ENCODE measurements at regions not wholly inside any gene's neighbourhood (a gene's known extent, or its start where the extent isn't known, plus 50 kb on each side); places are given as distances from the start of the nearest gene placed in this dataset.
"Not testable (repeated sequence)": the region's sequence is repeated elsewhere in the genome, so short reads cannot be mapped to it uniquely, and the experiment has no call there.

DNA sequence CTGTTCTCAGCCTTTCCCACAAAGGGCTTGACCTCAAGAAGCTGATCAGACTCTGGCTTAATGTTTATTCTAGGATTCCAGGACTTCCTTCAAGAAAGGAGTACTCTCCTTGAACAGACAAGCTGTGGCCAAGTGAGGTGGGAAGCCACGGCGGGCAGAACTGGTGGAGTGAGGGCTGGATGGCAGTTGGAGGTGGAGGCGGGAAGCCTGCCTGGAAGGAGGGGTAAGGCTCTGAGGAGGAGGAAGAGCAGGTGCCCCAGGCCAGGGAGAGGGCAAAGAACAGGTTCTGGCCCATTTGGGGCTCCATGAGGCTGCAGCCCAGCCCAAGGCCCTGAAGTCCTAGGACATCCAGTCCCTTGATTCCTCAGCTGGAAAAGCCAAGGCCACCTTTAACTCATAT, 143.9 kb downstream of the CYP26B1 start:
- no peak for DNase-seq

DNA sequence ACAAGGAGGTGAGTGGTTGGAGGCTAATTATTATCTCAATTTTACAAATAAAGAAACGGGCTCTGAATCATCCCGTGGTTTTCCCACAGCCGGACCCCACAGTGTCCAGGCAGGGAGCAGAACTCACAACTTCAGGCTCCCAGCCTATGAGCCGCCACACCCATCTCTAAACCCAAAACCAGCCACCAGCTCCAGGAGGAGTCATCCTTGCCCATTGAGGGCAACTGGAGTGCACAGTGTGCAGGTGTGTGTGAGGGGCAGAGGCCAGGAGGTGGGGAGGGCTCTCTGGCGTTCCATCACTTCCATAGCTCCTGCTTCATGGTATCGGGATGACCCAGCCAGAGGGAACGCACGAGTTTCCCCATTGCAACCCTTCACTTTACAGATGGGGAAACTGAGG, 144.5 kb downstream of the CYP26B1 start:
- no peak for DNase-seq

DNA sequence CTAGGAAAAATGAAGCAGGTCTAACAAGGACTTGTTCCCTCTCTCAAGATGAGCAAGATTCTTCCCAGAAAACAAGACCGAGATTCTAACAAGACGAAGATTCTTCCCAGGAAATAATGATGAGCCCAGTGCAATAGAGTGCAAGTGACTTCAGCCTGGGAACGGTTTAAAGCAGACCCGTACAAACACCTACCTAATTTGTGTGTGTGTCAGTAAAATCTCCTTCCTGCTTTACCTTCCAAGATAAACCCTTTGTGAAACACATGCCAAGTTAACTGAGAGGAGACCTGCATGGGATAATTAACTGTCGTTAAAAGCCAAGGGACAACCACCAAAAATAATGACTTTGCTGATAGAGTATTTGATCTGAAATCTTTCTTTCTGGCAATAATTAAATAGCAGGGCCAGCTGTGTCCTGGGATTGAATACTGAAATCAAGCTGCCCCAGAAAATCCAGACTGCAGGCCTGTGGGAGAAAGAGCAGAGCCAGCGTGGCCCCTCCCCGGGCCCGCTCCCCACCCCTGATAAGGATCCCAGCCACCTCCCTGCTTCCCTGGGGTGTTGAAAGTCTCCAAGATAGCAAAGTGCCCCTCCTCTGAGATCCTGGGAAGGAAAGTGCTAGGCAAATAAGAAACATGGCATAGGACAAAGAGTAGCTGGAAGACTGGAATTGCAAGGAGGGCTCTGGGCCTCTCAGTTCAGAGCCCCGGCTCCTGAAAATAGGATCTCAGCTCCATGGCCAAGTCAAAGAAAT, 145.5 kb downstream of the CYP26B1 start:
- no peak for DNase-seq

- DNase-seq: no peak
These were observed 147.6 kb downstream of the CYP26B1 start for GRCh38 chr2:72000110-72000509.

DNA sequence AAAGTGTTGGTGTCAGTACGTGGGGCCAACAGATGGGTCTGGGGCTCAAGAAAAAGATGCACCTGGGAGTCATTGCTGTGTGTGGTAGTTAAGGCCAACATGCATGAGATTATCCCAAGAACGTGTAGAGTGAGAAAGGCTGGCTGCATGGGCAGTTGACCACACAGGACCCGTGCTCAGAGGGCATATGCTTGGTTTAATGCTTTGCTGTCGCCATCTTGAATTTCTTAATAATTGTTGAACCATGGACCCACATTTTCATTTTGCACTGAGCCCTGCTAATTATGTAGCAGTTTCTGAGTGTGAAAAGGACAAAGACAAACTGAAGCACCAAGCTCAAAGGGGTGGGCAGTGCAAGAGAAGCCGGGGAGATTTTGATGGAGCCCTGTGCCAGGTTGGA, 148.1 kb downstream of the CYP26B1 start:
- no peak for DNase-seq

DNA sequence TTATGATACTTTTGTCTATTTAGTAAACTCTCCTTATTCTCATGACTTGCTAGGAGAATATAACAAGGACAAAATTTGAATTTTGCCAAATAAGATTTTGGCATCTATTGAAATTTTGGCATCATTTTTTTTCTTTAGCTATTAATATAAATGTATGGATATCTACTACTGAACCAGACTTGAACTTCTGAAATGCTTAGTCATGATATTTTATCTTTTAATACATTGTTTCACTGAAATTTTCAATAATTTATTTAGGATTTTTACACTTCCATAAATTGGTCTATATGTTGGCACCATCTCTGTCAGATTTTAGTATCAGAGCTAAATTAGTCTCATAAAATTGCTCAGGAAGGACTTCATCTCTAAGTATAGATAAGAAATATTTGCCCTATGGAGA, 149.8 kb downstream of the CYP26B1 start:
- no peak for DNase-seq

- DNase-seq: peak; percentile 14
These were observed 152.5 kb downstream of the CYP26B1 start for GRCh38 chr2:71995067-71995665.

DNA sequence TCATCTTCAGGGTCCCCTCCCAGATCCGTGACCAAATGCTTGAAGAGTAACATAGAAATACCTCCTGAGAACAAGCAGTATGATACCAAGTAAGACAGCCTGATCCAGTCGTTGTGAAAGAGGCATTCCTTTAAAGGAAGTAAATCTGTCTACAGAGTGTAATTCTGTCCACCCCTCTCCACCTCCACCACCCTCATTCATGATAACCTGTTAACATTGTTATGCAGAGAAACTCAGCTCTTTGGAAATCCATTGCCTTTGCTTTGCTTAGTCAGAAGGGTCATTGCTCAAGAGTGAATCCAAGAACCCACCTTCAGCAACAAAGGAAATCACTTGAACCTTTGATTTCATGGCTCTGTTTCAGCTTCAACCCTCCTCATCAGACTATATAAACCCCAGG, 155.6 kb downstream of the CYP26B1 start:
- no peak for DNase-seq

DNA sequence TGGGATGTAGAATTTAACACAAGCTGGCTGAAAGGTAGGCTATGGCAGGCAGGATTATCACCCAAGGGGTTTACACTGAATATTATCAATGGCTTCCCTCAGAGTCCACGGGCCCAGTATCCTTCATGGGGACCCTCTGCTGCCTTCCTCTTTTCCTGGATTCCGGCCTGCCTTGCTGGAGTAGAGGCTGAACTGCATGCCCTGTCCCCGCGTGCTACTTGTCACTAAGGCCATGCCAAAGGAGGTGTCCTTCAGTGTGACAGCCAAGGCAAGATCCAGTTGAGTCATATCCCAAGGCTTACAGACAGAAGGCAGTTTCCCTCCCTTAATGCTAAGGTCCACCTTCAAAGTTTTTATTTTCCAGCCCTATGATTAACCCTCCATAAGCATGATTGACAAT, 156.3 kb downstream of the CYP26B1 start:
- no peak for DNase-seq

- DNase-seq: no peak
These were observed 156.8 kb downstream of the CYP26B1 start for GRCh38 chr2:71990826-71991225.

DNA sequence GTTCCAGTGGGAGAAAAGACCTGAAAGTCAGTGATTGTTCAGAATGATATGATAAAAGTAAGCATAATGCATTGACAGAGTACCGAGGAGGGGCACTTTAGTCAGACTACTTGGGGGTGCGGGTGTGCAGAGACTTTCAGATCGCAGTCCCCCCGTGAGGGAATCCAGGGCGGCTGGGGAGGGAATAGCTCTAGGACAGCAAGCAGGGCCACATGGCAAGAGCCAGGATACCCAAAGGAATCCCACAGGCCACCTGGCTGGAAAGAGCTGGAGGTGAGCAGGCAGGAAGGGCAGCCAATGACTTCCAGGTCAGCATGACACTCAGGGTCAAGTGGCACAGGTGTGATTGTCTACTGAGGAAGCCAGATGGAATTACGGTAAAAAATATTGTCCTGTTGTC, 157.5 kb downstream of the CYP26B1 start:
- DNase-seq: no peak

DNA sequence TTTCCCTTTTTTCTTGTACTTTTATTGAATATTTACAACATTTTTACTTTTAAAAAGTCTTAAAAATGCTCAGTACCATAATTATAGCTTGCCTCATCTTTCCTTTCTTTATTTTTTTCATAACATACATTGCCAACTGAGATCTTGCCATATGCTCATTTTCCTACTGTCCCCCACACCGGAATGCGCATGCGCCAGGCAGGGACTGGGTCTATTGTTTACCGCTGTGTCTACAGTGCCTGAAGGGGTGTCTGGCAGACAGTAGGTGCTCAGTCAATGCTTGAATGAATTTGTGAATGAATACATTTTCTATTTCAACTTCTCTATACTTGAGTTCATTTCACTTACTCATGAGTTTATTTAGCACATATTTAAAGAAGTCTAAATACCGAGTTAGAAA, 158.0 kb downstream of the CYP26B1 start:
- DNase-seq: no peak

DNA sequence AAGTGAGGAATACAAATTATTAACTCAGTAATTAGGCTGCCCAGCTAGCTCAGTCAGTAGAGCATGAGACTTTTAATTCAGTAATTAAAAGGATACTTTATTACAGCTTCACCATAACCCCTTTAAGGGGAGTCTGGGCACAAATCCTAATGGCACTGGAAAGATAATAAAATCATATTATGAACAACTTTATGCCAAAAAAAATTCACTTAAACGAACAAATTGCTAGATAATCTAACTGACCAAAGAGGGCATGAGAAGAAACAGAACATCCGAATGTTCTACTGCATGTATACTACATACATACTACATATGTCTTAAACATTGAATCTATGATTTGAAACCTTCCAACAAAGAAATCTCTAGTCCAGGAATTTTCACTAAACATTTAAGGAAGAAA, 159.5 kb downstream of the CYP26B1 start:
- no peak for DNase-seq

GRCh38 chr2:71976685-71977084, 171.0 kb downstream of the CYP26B1 start:
- no peak for DNase-seq

GRCh38 chr2:71974846-71975245, 172.8 kb downstream of the CYP26B1 start:
- no peak for DNase-seq

DNA sequence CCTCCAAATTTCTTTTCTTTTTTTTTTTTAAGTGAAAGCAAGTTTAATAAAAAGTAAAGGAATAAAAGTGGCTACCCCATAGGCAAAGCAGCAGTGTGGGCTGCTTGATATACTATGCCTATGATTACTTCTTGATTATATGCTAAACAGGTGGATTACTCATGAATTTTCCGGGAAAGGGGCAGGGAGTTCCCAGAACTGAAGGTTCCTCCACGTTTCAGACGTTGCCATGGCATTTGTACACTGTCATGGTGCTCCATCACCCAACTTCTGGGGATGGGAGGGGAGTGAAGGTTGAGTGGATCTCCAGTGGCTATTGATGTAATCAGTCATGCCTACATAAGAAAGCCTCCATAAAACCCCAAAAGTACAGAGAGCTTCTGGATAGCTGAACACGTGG, 176.2 kb downstream of the CYP26B1 start:
- DNase-seq: no peak

GRCh38 chr2:71965530-71965929, 182.1 kb downstream of the CYP26B1 start:
- DNase-seq: no peak

- DNase-seq: no peak
These were observed 184.6 kb downstream of the CYP26B1 start for GRCh38 chr2:71962911-71963694.

GRCh38 chr2:71962350-71962749, 185.3 kb downstream of the CYP26B1 start:
- DNase-seq: no peak

DNA sequence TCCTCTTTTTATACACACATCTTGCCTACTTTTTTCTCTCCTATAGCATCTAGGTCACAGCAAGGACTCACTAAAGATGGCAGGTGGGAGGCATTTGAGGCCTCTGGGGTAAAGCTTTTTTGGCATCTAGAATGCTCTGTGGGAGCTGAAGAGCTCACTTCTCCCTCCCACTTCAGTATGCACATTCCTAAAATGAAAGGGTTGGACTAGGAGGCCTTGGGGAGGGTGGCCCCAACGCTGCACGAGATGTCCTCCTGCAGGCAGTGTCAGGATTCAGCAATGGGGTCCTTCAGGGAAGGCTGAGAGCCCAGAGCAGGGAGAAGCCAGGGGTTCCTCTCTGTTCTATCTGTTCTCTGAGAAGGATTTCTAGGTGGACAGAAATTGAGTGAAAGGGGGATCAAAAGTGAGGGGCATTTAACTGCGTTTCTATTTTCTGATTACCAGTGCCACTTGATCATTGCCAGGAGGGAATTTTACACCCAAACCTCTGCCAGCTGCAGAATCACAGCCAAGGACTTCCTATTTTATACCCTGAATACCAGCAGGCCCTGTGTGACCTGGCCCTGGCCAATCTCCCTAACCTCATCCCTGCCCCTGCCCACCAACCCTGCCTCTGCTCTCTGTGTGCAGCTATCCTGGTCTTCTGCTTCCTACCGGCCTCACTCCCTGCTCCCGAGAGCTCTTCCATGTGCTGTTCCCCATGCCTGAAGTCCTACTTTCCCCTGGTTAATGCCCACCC, 186.2 kb downstream of the CYP26B1 start:
- DNase-seq: no peak

GRCh38 chr2:71959494-71959893, 188.2 kb downstream of the CYP26B1 start:
- no peak for DNase-seq

- DNase-seq: not testable (repeated sequence)
These were observed 189.2 kb downstream of the CYP26B1 start for GRCh38 chr2:71958426-71958825.

GRCh38 chr2:71952572-71953188, 195.0 kb downstream of the CYP26B1 start:
- no peak for DNase-seq
